Right ventricle myocardium inferior (tissue), 1 donor: ENCODE measurements at regions not wholly inside any gene's neighbourhood (a gene's known extent, or its start where the extent isn't known, plus 50 kb on each side); places are given as distances from the start of the nearest gene placed in this dataset.
"Not testable (repeated sequence)": the region's sequence is repeated elsewhere in the genome, so short reads cannot be mapped to it uniquely, and the experiment has no call there.

Source experiments
- ATAC-seq: fragments of 200-7000 bp; cut with Tn5 transposase; one replicate; pipeline ENCODE4 v1.9.1; 2020; ENCODE audit warnings: mild to moderate bottlenecking, moderate library complexity
- DNase-seq: peaks from one replicate; pipeline ENCODE4 v3.0.0; 2021; ENCODE audit errors: missing footprints
- intact Hi-C: fragments of 100-400 bp; cut with DNase I; formaldehyde crosslinking; loops from one replicate; pipeline ENCODE4 v1.11.0; 2022
- donor health status: DM: no; HTN: yes; CAD: no; lungs with severe emphysema.

DNA sequence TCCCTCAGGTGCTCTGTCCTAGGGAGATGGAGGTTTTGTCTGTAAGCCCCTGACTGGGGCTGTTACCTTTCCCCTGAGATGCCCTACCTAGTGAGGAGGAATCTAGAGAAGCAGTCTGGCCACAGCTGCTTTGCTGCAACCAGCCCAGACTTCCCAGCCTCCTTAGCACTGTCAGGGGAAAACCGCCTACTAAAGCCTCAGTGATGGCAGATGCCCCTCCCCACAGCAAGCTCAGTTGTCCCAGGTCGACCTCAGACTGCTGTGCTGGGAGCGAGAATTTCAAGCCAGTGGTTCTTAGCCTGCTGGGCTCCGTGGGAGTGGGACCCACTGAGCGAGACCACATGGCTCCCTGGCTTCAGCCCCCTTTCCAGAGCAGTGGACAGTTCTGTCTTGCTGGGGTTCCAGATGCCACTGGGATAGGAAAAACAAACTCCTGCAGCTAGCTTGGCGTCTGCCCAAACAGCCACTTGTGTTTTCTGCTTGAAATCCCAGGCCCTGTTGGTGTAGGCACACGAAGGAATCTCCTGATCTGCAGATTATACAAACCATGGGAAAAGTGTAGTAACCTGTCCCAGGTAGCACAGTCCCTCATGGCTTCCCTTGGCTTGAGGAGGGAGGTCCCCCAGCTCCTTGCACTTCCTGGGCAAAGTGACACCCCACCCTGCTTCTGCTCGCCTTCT is 146.4 kb upstream of the PROKR2 start:
- DNase-seq (no peak), ATAC-seq (no peak)
- intact Hi-C loops = no loop called here

DNA sequence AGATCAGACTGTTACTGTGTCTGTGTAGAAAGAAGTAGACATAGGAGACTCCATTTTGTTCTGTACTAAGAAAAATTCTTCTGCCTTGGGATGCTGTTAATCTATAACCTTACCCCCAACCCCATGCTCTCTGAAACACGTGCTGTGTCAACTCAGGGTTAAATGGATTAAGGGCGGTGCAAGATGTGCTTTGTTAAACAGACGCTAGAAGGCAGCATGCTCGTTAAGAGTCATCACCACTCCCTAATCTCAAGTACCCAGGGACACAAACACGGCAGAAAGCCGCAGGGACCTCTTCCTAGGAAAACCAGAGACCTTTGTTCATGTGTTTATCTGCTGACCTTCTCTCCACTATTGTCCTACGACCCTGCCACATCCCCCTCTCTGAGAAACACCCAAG is 137.0 kb upstream of the PROKR2 start:
- intact Hi-C loops, DNase-seq, ATAC-seq: not testable (repeated sequence)

DNA sequence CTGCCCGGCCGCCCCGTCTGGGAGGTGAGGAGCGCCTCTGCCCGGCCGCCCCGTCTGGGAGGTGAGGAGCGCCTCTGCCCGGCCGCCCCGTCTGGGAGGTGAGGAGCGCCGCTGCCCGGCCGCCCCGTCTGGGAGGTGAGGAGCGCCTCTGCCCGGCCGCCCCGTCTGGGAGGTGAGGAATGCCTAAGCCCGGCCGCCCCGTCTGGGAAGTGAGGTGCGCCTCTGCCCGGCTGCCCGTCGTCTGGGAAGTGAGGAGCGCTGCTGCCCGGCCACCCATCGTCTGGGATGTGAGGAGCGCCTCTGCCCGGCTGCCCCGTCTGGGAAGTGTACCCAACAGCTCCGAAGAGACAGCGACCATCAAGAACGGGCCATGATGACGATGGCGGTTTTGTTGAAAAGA is 136.6 kb upstream of the PROKR2 start:
- intact Hi-C loops, ATAC-seq: not testable (repeated sequence)

DNA sequence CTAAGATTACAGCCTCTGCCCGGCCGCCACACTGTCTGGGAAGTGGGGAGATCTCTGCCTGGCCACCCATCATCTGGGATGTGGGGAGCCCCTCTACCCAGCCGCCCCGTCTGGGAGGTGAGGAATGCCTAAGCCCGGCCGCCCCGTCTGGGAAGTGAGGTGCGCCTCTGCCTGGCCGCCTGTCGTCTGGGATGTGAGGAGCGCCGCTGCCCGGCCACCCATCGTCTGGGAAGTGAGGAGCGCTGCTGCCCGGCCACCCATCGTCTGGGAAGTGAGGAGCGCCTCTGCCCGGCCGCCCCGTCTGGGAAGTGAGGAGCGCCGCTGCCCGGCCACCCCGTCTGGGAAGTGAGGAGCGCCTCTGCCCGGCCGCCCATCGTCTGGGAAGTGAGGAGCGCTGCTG is 135.9 kb upstream of the PROKR2 start:
- DNase-seq, ATAC-seq, intact Hi-C loops: not testable (repeated sequence)

More for the DNA sequence above, 136.6 kb upstream of the PROKR2 start:
- DNase-seq = not testable (repeated sequence)

DNA sequence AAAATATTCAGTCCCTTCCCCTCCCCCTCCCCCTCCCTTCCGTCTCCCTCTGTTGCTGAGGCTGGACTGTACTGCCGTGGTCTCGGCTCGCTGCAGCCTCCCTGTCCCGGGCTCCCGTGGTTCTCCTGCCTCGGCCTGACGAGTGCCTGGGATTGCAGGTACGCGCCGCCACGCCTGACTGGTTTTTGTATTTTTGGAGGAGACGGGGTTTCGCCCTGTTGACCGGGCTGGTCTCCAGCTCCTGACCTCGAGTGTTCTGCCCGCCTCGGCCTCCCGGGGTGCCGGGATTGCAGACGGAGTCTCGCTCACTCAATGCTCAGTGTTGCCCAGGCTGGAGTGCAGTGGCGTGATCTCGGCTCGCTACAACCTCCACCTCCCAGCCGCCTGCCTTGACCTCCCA is 135.5 kb upstream of the PROKR2 start:
- ATAC-seq, DNase-seq, intact Hi-C loops: not testable (repeated sequence)

DNA sequence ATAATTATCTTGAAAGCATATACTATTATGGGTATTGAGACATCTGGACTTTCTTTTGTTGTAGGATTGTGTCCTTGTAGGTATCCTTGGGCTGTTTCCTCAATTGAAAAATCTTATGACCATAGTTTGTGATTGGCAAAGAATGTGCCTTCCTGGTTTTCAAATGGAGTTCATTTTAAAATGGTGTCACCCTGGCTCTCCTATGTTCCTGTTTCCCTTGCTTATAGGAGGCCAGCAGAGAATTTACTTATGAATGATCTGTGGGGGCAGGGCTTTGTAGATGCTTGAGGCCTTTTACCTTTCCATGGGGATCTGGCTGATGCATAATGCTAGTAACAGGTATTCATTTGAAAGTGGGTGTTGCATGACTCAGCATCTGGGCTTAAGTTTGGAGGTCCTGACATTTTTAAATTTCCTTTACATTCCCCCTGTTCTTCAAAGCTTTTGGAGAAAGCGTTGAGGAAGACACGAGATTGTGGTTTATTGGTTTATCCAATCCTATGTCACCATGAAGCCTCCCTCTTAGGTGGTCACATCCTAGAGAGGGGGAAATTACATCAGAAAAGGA is 135.0 kb upstream of the PROKR2 start:
- intact Hi-C loops = no loop called here
- ATAC-seq = no peak
- no peak for DNase-seq

DNA sequence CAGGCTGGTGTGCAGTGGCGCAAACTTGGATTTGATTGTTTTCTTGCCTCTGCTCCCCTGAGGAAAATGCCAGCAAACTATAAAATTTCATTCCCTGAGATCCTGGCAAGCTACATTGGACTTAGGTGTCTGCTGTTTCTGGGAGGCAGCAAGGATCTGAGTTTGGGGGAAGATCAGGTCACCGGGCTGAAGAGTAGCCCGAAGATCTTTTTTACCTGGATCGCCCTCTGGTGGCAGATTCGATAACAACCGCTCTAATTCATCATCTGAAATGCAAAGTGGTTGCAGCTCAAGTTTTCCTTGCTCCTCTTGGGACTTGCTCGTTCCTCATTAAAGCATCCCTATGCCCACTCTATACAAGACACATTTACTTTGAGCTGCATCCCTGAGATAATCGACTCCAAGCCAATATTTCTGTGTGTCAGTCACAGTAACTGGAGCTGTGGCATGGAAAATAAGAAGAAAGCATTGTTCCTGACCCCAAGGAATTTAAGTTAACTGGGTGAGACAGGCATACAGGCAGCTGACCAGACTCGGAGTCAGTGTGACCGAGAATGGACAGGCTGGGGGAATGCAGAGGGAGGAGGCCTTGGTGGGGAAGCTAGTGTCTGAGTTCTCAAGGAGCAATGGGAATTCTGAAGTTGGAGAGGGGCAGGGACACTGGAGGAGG is 131.8 kb upstream of the PROKR2 start:
- intact Hi-C loops = loop anchor here (2.0 to 5.0 kb wide), 3 partner anchors 226 to 321 kb away; partner anchors contain the start of gene CDS2
- DNase-seq (no peak), ATAC-seq (no peak)

DNA sequence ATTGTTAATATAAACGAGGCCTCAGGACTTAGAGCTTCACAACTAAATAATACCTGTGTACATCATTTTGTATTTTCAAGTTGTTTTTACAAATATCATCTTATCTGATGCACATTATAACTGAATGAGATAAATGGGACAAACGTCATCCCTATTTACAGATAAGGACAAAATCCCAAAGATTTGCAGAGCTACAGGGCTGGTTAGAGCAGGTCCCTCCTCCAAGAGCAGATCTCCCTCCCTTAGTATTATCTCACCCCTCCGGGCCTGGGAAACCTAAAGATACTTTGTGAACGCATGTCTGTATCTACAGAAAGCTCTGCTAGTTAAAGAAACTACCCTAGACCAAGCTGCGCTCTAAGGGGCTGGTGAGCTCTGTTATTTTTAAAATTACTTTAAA is 130.4 kb upstream of the PROKR2 start:
- no peak for ATAC-seq
- intact Hi-C loops = loop anchor here (5.0 kb wide), 2 partner anchors 225 to 320 kb away; partner anchors contain the start of gene CDS2

DNA sequence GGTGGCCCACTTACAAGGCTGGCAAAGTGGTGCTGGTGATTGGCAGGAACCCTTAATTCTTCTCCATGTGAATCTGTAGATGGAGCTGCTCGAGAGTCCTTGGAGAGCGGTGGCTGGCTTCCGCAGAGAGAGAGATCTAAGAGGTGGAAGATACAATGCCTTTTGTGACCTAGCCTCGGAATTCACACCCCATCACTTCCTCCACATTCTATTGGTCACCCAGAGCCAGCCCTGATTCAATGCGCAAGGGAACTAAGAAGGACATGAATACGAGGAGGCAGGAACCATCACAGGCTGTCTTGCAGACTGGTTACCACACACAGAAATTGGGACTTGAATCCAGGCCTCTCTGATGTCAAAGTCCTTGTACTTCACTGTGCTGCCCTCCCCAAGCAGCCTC is 128.9 kb upstream of the PROKR2 start:
- intact Hi-C loops = loop anchor here (5.0 kb wide), 2 partner anchors 223 to 318 kb away; partner anchors contain the start of gene CDS2
- no peak for ATAC-seq
- DNase-seq = no peak

More for the DNA sequence above, 130.4 kb upstream of the PROKR2 start:
- DNase-seq = no peak

DNA sequence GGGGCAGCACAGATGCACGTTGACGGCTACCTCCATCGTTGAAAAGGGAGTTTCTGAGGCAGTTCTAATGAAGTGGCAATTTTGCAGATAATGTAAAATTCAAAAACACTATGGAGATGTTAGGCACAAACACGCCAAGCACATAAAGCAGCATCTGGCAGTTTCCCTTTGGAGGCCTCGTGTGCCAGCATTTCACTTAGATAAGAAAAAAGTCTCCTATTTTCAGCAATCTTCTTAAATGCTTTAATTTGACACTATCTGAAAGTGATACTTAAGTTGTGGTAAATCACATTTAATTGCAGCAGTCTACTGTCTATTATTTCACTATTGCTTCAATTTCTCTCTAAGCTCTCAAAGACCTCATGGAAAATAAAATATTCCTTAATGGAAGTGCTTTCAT is 125.3 kb upstream of the PROKR2 start:
- intact Hi-C loops = no loop called here
- DNase-seq (no peak), ATAC-seq (no peak)

DNA sequence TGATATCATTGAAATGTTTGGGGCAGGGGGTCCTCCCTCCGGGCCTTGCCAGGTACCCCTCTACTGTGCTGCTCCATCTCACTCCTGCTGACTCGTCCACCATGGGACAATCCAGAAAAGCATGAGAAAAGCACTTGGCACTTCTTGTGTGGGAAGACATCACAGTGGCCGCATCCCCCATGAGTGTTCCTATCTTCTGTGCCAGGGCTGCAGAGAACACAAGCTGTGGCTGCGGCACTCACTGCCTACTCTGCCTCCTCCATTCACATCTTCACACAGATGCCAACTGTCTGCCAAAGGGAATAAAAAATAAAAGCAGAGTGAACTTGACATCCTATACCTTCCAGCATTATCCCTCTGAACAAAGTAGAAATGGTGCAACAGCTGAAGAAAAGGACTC is 117.4 kb upstream of the PROKR2 start:
- no peak for DNase-seq
- ATAC-seq = no peak
- intact Hi-C loops = no loop called here

DNA sequence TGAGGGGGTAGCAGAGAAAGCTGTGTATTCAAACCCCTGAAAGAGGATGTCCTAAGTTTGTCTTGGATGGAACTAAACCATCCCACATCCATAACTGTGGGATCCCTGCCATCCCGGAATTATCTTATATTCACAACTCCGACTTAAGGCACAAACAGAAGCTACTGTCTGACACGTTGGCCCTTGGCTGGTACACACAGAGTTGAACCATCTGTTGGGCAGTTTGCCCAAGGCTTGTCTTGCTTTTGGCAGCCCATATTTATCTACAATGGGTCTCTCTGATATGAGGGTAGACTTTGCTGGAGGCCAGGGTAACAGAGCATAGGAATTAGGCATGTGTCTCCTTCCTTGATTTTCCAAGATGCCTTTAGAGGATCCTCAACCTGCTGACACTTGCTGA is 116.6 kb upstream of the PROKR2 start:
- intact Hi-C loops = no loop called here
- DNase-seq = no peak
- no peak for ATAC-seq

DNA sequence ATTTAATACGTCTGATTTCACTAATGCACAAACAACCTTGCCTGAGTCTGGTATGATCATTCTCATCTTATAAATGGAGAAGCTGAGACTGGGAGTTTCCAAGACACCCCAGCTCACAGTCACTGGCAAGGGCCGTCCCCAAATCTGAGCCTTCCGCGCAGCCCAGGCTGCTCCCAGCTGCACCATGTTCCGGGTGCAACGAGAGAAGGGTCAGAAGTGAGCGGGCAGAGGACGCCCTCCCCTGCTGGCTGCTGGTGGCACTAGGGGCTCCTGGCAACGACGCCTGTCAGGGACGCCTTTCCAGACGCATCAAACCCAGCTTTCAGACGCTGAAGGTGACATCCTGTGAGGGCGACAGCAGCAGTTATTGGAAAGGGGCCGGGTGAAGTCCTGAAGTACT is 115.3 kb upstream of the PROKR2 start:
- ATAC-seq (no peak), DNase-seq (no peak)
- intact Hi-C loops = no loop called here

DNA sequence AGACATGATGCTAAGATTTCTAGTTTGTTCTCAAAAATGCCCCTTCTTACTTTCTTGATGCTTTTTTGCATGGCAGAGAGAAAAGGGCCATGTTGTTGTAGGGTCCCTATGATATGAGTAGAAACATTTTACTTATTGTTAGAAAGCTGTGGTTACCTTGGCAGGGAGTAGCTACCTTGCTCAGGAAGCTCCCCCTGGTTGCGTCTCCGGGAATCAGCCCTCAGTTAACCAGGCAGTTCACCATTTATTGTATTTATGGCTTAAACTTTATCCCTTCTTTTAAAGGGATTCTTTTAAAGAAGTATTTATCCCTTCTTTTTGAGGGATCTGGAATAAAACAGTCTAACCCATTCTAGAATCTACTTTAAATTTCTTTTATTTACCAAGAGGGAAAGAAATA is 113.9 kb upstream of the PROKR2 start:
- no peak for DNase-seq
- intact Hi-C loops = no loop called here
- ATAC-seq = no peak

DNA sequence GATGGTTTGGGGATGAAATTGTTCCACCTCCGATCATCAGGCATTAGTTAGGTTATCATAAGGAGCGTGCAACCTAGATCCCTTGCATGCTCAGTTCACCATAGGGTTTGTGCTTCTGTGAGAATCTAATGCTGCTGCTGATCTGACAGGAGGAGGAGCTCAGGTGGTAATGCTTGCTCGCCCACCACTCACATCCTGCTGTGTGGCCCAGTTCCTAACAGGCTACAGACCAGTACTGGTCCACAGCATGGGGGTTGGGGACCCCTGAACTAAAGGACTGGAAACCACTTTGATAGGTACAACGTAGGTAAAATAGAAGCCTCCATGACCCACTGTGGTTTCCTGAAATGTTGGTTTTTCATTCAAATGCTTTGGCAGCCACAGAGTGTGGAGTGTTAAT is 109.3 kb upstream of the PROKR2 start:
- DNase-seq (no peak), ATAC-seq (no peak)
- intact Hi-C loops = no loop called here

DNA sequence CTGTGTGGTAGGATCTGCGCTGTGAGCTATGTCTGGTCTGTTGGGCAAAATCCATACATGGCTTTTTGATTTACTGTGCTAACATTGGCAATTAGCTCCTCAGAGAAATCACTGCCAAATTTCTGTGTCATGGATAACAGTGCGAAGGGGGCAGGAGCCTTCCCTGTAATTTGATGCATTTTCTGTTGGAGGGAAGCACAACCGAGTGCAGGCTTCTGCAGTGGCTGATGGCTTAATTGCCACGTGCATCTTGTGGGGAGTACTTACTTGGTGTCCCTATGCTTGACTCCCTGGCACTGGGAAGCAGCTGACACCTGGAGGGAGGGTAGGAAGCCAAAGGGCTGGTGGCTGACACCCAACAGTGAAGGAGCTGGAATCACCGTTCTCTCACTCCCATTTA is 99.3 kb upstream of the PROKR2 start:
- intact Hi-C loops = no loop called here
- ATAC-seq (no peak), DNase-seq (no peak)

DNA sequence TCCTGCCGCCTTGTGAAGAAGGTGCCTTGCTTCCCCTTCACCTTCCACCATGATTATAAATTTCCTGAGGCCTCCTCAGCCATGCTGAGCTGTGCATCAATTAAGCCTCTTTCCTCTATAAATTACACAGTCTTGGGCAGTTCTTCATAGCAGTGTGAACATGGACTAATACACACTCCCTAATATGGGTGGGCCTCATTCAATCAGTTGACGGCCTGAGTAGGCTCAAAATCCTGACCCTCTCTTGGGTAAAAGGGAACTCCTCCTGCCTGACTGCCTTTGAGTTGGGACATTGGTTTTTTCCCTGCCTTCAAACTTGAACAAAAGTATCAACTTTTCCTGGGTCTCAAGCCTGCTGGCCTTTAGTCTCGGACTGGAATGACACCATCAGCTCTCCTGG is 96.6 kb upstream of the PROKR2 start:
- no peak for ATAC-seq
- intact Hi-C loops = no loop called here
- DNase-seq = no peak

DNA sequence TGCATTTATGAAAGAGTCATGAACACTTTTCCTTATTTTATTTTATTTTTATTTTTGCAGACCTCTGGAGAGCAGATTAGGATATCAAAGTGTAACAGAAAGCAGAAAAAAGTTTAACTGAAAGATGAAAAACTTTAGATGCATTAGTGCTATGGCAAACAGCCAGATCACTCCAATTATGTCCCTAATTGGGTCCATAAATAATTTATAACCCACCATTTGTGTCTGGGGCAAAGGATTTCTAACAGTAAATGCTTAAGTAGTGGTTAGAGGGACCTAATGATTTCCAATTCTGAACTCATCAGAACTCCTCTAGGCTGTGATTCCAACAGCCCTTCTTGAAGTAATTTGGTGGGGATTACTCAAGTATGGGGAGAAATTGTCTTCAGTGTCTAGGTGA is 93.7 kb upstream of the PROKR2 start:
- intact Hi-C loops = no loop called here

DNA sequence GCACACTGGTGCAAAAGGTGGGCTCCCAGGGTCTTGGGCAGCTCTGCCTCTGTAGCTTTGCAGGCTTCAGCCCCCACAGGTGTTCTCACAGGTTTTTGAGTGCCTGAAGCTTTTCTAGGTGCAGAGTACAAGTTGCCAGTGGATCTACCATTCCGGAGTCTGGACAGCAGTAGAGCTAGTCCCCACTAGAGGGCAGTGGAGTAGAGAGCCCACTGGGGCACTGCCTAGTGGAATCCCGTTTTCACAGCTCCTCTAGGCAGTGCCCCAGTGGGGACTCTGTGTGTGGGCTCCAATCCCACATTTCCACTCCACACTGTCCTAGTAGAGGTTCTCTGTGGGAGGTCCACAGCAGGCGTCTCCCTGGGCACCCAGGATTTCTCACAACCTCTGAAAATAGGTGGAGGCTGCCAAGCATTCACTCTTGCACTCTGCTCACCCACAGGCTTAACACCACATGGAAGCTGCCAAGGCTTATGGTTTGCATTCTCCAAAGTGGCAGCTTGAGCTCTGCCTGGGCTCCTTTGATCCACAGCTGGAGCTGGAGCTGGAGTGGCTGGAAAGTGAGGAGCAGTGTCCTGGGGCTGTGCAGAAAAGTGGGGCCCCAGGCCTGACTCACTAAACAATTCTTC is 86.3 kb upstream of the PROKR2 start:
- DNase-seq = no peak
- intact Hi-C loops = no loop called here
- ATAC-seq = no peak

More for the DNA sequence above, 93.7 kb upstream of the PROKR2 start:
- DNase-seq (no peak), ATAC-seq (no peak)
